ENCODE measurements at regions not wholly inside any gene's neighbourhood (a gene's known extent, or its start where the extent isn't known, plus 50 kb on each side); places are given as distances from the start of the nearest gene placed in this dataset.

DNA sequence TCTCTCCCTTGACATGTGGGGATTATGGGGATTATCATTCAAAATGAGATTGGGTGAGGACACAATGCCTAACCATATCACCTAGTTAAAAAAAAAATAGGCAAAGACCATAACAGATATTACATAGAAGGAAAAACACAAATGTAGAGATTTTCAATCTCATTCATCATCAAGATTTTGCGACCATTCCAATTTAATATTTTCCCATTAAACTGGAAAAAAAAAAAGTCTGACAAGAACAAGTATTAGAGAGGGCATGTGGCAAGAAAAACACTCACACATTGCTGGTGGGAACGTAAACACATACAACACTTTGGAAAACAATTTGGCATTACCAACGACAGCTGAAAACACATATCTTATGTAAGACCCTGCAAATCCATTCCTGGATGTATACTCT is 71.0 kb upstream of the MYCN start:
- DNase-seq, result no peak

GRCh38 chr2:15869871-15870270 is 70.5 kb upstream of the MYCN start:
- no peak for DNase-seq

GRCh38 chr2:15870565-15870964 is 69.8 kb upstream of the MYCN start:
- DNase-seq, result no peak

DNA sequence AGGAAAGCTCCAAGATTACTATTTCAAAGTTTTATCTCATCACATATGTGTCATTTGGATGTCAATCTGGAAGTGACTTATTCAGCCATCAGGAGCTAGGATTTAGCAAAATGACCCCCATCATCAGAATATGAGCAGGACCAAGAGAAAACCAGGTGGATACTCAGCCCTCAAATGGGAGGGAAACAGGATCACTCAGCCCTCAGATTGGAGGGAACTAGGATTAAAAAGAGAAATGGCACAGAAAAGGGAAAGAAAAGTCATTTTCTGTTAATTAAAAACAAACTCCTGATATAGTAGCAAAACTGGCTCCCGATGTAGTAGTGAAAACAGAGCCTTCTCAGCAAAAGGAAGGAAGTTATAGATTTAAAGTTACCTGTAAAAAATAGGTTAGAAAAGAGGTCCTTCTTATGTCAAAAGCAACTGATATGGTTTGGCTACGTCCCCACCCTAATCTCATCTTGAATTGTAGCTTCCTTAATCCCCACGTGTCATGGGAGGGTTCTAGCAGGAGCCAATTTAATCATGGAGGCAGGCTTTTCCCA is 69.0 kb upstream of the MYCN start:
- no peak for DNase-seq

DNA sequence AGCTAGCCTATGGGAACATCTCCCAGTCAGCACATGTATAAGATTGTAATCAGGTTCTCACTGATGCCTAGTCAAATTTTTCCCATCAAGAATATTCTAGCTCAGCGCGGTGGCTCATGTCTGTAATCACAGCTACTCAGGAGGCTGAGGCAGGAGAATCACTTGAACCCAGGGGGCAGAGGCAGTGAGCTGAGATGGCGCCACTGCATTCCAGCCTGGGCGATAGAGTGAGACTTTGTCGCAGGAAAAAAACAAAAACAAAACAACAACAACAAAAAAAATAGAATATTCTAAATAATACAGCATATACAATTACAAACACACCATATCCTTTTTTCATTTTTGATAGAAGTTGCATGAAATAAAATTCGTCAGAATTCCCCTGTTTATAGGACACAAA is 67.5 kb upstream of the MYCN start:
- no peak for DNase-seq

- DNase-seq, result no peak
These were observed 66.0 kb upstream of the MYCN start for GRCh38 chr2:15874321-15874720.

- DNase-seq, result no peak
These were observed 65.2 kb upstream of the MYCN start for GRCh38 chr2:15874854-15875804.

DNA sequence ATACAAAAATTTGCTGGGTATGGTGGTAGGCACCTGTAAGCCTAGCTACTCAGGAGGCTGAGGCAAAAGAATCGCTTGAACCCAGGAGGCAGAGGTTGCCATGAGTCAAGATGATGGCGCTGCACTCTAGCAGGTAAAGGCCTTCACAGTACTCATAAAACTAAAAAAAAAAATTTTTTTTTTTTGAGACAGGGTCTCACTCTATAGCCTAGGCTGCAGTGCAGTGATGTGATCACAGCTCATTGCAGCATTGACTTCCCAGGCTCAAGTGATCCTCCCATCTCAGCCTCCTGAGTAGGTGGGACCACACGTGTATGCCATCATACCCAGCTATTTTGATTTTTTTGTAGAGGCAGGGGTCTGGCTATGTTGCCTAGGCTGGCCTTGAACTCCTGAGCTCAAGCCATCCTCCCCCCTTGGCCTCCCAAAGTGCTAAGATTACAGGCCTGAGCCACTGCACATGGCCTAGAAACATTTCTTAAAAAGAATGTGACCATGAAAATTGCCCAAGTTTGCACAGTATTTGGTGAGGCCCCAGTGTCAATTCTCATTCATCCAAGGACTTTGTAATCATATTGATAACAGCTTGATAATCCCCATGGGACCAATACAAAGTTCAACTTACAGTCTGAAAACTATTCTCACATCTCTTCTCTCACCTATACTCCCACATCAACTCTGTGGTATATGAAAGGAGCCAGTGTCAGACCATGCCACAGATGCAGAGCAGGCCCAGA is 64.2 kb upstream of the MYCN start:
- no peak for DNase-seq

GRCh38 chr2:15880226-15881119 is 59.9 kb upstream of the MYCN start:
- no peak for DNase-seq

DNA sequence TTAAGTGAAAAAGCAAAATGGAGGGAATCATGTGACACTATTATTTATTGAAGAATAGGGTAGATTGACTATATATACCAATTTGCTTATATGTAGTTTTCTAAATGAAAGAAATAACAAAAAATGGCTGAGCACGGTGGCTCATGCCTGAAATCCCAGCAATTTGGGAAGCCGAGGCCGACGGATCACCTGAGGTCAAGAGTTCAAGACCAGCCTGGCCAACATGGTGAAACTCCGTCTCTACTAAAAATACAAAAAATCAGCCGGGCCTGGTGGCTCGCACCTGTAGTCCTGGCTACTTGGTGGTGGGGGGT is 59.3 kb upstream of the MYCN start:
- DNase-seq, result no peak

DNA sequence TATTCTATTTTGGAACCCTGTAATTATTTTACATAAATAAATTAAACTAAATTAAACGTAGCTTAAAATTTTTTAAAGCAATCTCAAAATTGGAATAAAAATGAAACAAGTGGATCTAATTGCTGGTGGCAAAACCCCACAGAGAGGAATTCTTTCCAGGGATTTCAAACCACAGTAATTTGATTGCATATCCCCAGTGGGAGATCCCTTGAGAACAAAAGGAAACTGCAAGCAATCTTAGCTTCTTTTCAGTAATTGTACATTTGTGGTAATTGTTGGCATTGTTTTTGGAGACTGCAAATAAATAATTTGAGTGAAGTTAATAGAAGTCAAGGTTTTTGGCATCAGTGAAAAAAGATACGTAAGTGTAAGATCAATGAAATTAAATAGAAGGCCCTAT is 58.7 kb upstream of the MYCN start:
- no peak for DNase-seq

DNA sequence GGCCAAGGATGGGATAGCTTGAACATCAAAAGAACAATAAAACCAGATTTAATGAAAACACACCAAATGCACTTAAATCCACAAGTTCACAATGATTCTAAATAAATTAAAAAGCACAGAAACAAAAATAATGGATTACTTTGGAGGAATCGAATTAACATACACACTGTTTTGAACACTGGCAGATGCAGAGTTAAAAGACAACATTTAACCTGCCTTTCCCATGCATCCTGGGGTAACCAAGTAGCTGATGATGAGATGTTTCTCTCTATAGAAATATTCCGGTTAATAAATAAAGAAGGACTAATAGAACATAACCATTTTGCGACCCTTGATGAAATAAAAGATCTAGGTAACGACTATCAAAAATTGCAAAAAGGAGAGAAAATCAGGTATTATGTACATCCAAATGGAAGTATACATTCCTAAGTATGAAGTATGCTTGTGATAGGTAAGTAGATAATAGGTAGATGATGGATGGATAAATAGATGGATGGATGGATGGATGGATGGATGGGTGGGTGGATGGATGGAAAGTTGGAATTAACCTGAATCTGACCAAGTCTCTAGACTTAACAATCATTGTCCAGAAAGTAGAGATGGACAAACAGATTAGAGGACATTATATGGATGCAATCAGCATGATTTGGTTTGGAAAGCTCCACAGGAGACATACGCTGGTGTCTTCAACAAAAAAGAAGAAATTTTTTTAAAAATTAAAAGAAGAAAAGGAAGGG is 57.4 kb upstream of the MYCN start:
- no peak for DNase-seq

DNA sequence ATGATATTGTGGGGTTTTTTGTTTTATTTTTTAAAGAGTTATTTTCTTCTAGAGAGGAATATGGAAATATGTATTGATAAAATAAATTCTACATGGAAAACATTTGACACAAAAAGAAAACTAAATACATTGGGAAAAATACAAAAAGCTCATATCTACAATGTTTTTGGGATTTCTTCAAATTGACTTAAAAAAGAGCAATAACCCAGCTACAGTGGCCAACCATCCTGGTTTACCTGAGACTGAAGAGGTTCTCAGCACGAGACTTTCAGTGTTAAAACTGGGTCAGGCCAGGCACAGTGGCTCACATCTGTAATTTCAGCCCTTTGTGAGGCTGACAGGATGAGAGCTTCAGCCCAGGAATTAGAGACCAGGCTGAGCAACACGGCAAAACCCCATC is 56.7 kb upstream of the MYCN start:
- DNase-seq, result no peak

- DNase-seq, result no peak
These were observed 55.6 kb upstream of the MYCN start for GRCh38 chr2:15884790-15885189.

- DNase-seq, result no peak
These were observed 54.1 kb upstream of the MYCN start for GRCh38 chr2:15886231-15886630.

GRCh38 chr2:15889442-15890123 is 50.8 kb upstream of the MYCN start:
- DNase-seq, result no peak

DNA sequence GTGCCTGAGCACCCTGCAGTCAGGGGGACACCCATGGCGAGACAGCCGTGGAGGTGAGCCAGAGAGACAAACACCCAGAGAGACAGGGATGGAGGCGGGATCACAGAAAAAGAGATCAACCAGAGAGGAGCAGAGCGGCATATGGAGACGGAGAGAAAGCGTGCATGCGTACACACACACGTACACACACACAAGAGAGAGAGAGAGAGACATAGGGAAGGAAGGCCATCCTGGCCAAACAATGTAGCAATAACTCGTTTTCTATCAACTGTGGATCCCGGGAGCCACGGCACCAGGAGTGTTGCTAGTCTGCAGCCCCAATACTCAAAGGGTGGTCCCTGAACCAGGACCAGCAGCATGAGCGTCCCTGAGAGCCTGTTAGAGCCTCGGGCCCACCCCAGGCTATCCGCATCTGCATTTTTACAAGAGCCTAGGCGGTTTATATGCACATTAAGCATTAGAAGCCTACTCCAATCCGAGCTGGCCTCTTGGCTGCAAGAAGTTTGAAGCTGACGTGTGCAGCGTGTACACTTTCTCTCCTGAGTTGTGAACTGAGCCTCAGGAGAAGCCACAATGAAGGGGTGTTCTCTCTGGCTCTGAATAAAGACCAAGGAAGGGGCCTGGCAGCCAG is 50.1 kb upstream of the MYCN start:
- DNase-seq, result no peak
